ENCODE measurements at regions not wholly inside any gene's neighbourhood (a gene's known extent, or its start where the extent isn't known, plus 50 kb on each side); places are given as distances from the start of the nearest gene placed in this dataset.

- DNase-seq: no peak
- Histone ChIP-seq H3K79me2 (ENCODE audit: low read length) (no peaks in the 10 kb centered on the region), H4K20me1 (ENCODE audit: insufficient read depth, low read length) (no peaks in the 10 kb centered on the region), H3F3A (ENCODE audit: insufficient read depth, low read length) (no peaks in the 10 kb centered on the region), H3K9me3 (replicated peaks; ENCODE audit: insufficient read depth, low read length) (no peaks in the 10 kb centered on the region), H3K27ac (ENCODE audit: low read length) (no peak overlapping the region), H3K27me3 (replicated peaks; ENCODE audit: insufficient read depth, low read length) (no peaks in the 10 kb centered on the region), H3K36me3 (replicated peaks; ENCODE audit: insufficient read depth, low read length) (no peaks in the 10 kb centered on the region), H3K4me2 (ENCODE audit: low read depth, low read length) (no peak overlapping the region), H2AFZ (ENCODE audit: low read length) (no peak overlapping the region), H3K9ac (ENCODE audit: low read length) (no peak overlapping the region), H3K4me3 (ENCODE audit: low read length) (no peak overlapping the region), H3K9me2 (replicated peaks; ENCODE audit: insufficient read depth, low read length) (no peaks in the 10 kb centered on the region), H3K4me1 (ENCODE audit: low read length) (no peaks in the 10 kb centered on the region)
- no peak for TF ChIP-seq EZH2 (optimal IDR thresholded peaks at IDR 0.05; ENCODE audit: low read depth, low read length)
- TF ChIP-seq EZH2phosphoT487 (IDR thresholded peaks at IDR 0.05; ENCODE audit: low read length): no peak
- TF ChIP-seq CTCF (IDR thresholded peaks at IDR 0.05; ENCODE audit: low read length): no peak
These were observed 107.4 kb downstream of the KCTD12 start for GRCh38 chr13:76778853-76779252.

- H3F3A ChIP-seq (ENCODE audit: insufficient read depth, low read length): no peaks in the 10 kb centered on the region
- H3K9me2 ChIP-seq (replicated peaks; ENCODE audit: insufficient read depth, low read length): no peaks in the 10 kb centered on the region
- H3K4me1 ChIP-seq (ENCODE audit: low read length): no peaks in the 10 kb centered on the region
- H3K27me3 ChIP-seq (replicated peaks; ENCODE audit: insufficient read depth, low read length): no peaks in the 10 kb centered on the region
- no peaks in the 10 kb centered on the region for H4K20me1 ChIP-seq (ENCODE audit: insufficient read depth, low read length)
- no peak overlapping the region for H3K4me2 ChIP-seq (ENCODE audit: low read depth, low read length)
- H2AFZ ChIP-seq (ENCODE audit: low read length): no peak overlapping the region
- no peak overlapping the region for H3K9ac ChIP-seq (ENCODE audit: low read length)
- no peaks in the 10 kb centered on the region for H3K79me2 ChIP-seq (ENCODE audit: low read length)
- no peak for DNase-seq
- TF ChIP-seq EZH2 (optimal IDR thresholded peaks at IDR 0.05; ENCODE audit: low read depth, low read length): no peak
- no peak for TF ChIP-seq CTCF (IDR thresholded peaks at IDR 0.05; ENCODE audit: low read length)
- no peak for TF ChIP-seq EZH2phosphoT487 (IDR thresholded peaks at IDR 0.05; ENCODE audit: low read length)
- no peaks in the 10 kb centered on the region for H3K36me3 ChIP-seq (replicated peaks; ENCODE audit: insufficient read depth, low read length)
- H3K4me3 ChIP-seq (ENCODE audit: low read length): no peak overlapping the region
- no peak overlapping the region for H3K27ac ChIP-seq (ENCODE audit: low read length)
- no peaks in the 10 kb centered on the region for H3K9me3 ChIP-seq (replicated peaks; ENCODE audit: insufficient read depth, low read length)
These were observed 109.1 kb downstream of the KCTD12 start for GRCh38 chr13:76777096-76777495.

- Histone ChIP-seq H3K4me1 (ENCODE audit: low read length) (no peaks in the 10 kb centered on the region), H3K36me3 (replicated peaks; ENCODE audit: insufficient read depth, low read length) (no peaks in the 10 kb centered on the region), H3K27me3 (replicated peaks; ENCODE audit: insufficient read depth, low read length) (no peaks in the 10 kb centered on the region), H3F3A (ENCODE audit: insufficient read depth, low read length) (no peaks in the 10 kb centered on the region), H3K4me2 (ENCODE audit: low read depth, low read length) (no peak overlapping the region), H2AFZ (ENCODE audit: low read length) (no peak overlapping the region), H3K4me3 (ENCODE audit: low read length) (no peak overlapping the region), H3K79me2 (ENCODE audit: low read length) (no peaks in the 10 kb centered on the region), H3K9me2 (replicated peaks; ENCODE audit: insufficient read depth, low read length) (no peaks in the 10 kb centered on the region), H4K20me1 (ENCODE audit: insufficient read depth, low read length) (no peaks in the 10 kb centered on the region), H3K27ac (ENCODE audit: low read length) (no peak overlapping the region), H3K9me3 (replicated peaks; ENCODE audit: insufficient read depth, low read length) (no peaks in the 10 kb centered on the region), H3K9ac (ENCODE audit: low read length) (no peak overlapping the region)
- DNase-seq: no peak
- no peak for TF ChIP-seq CTCF (IDR thresholded peaks at IDR 0.05; ENCODE audit: low read length)
- no peak for TF ChIP-seq EZH2phosphoT487 (IDR thresholded peaks at IDR 0.05; ENCODE audit: low read length)
- no peak for TF ChIP-seq EZH2 (optimal IDR thresholded peaks at IDR 0.05; ENCODE audit: low read depth, low read length)
These were observed 111.0 kb downstream of the KCTD12 start for GRCh38 chr13:76775088-76775740.

Data from MM.1S (cell line).